ENCODE measurements at regions not wholly inside any gene's neighbourhood (a gene's known extent, or its start where the extent isn't known, plus 50 kb on each side); places are given as distances from the start of the nearest gene placed in this dataset.

DNA sequence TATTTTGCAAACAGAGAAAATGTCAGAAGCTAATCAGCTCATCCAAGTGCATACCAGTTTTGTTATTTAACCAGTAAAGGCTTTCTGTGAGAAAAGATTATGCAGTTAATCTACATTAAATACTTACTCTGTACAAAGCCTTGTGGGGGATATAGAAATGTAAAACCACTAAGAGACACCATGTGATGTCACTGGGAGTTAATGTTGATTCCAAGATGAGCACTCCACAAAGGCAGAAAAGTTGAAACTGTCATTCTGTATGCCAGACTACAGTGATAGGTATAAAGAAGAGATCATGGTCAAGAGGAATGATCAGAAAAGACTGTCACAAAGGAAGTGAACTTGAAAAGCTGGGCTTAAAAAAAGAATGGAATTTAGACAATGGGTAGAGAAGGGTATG is 100.3 kb upstream of the SGIP1 start (continued):
- TF ChIP-seq ZNF777 (tag by site-specific recombination; IDR thresholded peaks at IDR 0.05; ENCODE audit: borderline replicate concordance) = no peak

- no peaks in the 10 kb centered on the region for H3K9me3 ChIP-seq (ENCODE audit: control insufficient read depth, insufficient read depth, low read depth, low read length)
- no peaks in the 10 kb centered on the region for H3K4me1 ChIP-seq (ENCODE audit: control insufficient read depth, insufficient read depth, low read length)
- H3K27ac ChIP-seq (ENCODE audit: extremely low read depth, low read depth, low read length) = no peak overlapping the region
- no peaks in the 10 kb centered on the region for H3K36me3 ChIP-seq (ENCODE audit: control insufficient read depth in 2 of 2, insufficient read depth in 1 of 2, low read length in 2 of 2)
- CTCF ChIA-PET = interaction anchor here (1.0 to 4.8 kb wide), 2 partner anchors 12 to 182 kb away, joined by 3 to 47 read pairs; no protein-coding TSS in a partner anchor
- H3K4me3 ChIP-seq (ENCODE audit: low read depth, low read length) = no peak overlapping the region
- POLR2A ChIA-PET = no interaction called here
- no peak for TF ChIP-seq ZNF776 (tag by site-specific recombination; IDR thresholded peaks at IDR 0.05; ENCODE audit: borderline replicate concordance)
- no peak for TF ChIP-seq ZNF211 (tag by site-specific recombination; IDR thresholded peaks at IDR 0.05; ENCODE audit: low read depth)
- TF ChIP-seq ZNF26 (tag by site-specific recombination; IDR thresholded peaks at IDR 0.05) = no peak
- no peak for TF ChIP-seq ZNF768 (tag by site-specific recombination; IDR thresholded peaks at IDR 0.05)
- no peak for TF ChIP-seq SCRT1 (tag by site-specific recombination; IDR thresholded peaks at IDR 0.05; ENCODE audit: borderline replicate concordance)
- TF ChIP-seq, protein P1, sequence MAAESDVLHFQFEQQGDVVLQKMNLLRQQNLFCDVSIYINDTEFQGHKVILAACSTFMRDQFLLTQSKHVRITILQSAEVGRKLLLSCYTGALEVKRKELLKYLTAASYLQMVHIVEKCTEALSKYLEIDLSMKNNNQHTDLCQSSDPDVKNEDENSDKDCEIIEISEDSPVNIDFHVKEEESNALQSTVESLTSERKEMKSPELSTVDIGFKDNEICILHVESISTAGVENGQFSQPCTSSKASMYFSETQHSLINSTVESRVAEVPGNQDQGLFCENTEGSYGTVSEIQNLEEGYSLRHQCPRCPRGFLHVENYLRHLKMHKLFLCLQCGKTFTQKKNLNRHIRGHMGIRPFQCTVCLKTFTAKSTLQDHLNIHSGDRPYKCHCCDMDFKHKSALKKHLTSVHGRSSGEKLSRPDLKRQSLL (tag by site-specific recombination; IDR thresholded peaks at IDR 0.05) = no peak
- TF ChIP-seq ZSCAN30 (tag by site-specific recombination; IDR thresholded peaks at IDR 0.05) = no peak
- TF ChIP-seq ZNF146 (tag by site-specific recombination; IDR thresholded peaks at IDR 0.05) = no peak
- TF ChIP-seq, protein P2, sequence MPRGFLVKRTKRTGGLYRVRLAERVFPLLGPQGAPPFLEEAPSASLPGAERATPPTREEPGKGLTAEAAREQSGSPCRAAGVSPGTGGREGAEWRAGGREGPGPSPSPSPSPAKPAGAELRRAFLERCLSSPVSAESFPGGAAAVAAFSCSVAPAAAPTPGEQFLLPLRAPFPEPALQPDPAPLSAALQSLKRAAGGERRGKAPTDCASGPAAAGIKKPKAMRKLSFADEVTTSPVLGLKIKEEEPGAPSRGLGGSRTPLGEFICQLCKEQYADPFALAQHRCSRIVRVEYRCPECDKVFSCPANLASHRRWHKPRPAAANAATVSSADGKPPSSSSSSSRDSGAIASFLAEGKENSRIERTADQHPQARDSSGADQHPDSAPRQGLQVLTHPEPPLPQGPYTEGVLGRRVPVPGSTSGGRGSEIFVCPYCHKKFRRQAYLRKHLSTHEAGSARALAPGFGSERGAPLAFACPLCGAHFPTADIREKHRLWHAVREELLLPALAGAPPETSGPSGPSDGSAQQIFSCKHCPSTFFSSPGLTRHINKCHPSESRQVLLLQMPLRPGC (tag by site-specific recombination; IDR thresholded peaks at IDR 0.05) = no peak
- no peak for TF ChIP-seq ZNF645 (tag by site-specific recombination; IDR thresholded peaks at IDR 0.05)
- TF ChIP-seq ZNF2 (tag by site-specific recombination; IDR thresholded peaks at IDR 0.05) = no peak
- no peak for TF ChIP-seq ZNF133 (tag by site-specific recombination; IDR thresholded peaks at IDR 0.05)
- no peak for TF ChIP-seq ZBTB20 (tag by site-specific recombination; IDR thresholded peaks at IDR 0.05)
Observed at GRCh38 chr1:66434096-66434495, 99.9 kb upstream of the SGIP1 start.

- Histone ChIP-seq H3K27ac (ENCODE audit: extremely low read depth, low read depth, low read length) (no peak overlapping the region), H3K36me3 (ENCODE audit: control insufficient read depth in 2 of 2, insufficient read depth in 1 of 2, low read length in 2 of 2) (no peaks in the 10 kb centered on the region), H3K4me1 (ENCODE audit: control insufficient read depth, insufficient read depth, low read length) (no peaks in the 10 kb centered on the region), H3K9me3 (ENCODE audit: control insufficient read depth, insufficient read depth, low read depth, low read length) (no peaks in the 10 kb centered on the region), H3K4me3 (ENCODE audit: low read depth, low read length) (no peak overlapping the region)
- ChIA-PET CTCF (interaction anchor here (0.6 to 4.8 kb wide), 10 partner anchors 8 to 193 kb away, joined by 3 to 47 read pairs (median 4); no protein-coding TSS in a partner anchor), POLR2A (no interaction called here)
- TF ChIP-seq ZNF211 (tag by site-specific recombination; IDR thresholded peaks at IDR 0.05; ENCODE audit: low read depth) (no peak), ZNF571 (tag by site-specific recombination; IDR thresholded peaks at IDR 0.05) (no peak), ZNF449 (tag by site-specific recombination; IDR thresholded peaks at IDR 0.05) (no peak), ZNF645 (tag by site-specific recombination; IDR thresholded peaks at IDR 0.05) (no peak), ZNF391 (tag by site-specific recombination; IDR thresholded peaks at IDR 0.05; ENCODE audit: borderline replicate concordance, low read depth) (no peak), ZNF23 (tag by site-specific recombination; IDR thresholded peaks at IDR 0.05; ENCODE audit: borderline replicate concordance) (no peak), GLIS1 (tag by site-specific recombination; IDR thresholded peaks at IDR 0.05) (no peak), ZNF140 (tag by site-specific recombination; IDR thresholded peaks at IDR 0.05) (no peak)
- TF ChIP-seq, protein P3, sequence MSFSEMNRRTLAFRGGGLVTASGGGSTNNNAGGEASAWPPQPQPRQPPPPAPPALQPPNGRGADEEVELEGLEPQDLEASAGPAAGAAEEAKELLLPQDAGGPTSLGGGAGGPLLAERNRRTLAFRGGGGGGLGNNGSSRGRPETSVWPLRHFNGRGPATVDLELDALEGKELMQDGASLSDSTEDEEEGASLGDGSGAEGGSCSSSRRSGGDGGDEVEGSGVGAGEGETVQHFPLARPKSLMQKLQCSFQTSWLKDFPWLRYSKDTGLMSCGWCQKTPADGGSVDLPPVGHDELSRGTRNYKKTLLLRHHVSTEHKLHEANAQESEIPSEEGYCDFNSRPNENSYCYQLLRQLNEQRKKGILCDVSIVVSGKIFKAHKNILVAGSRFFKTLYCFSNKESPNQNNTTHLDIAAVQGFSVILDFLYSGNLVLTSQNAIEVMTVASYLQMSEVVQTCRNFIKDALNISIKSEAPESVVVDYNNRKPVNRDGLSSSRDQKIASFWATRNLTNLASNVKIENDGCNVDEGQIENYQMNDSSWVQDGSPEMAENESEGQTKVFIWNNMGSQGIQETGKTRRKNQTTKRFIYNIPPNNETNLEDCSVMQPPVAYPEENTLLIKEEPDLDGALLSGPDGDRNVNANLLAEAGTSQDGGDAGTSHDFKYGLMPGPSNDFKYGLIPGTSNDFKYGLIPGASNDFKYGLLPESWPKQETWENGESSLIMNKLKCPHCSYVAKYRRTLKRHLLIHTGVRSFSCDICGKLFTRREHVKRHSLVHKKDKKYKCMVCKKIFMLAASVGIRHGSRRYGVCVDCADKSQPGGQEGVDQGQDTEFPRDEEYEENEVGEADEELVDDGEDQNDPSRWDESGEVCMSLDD (tag by site-specific recombination; IDR thresholded peaks at IDR 0.05) = no peak
Observed at GRCh38 chr1:66435541-66435940, 98.4 kb upstream of the SGIP1 start.
